Activated CD4-positive, CD25-positive, alpha-beta regulatory T cell (primary cell): ENCODE measurements at regions not wholly inside any gene's neighbourhood (a gene's known extent, or its start where the extent isn't known, plus 50 kb on each side); places are given as distances from the start of the nearest gene placed in this dataset.

Experiments
- DNase-seq, 4 experiments: peaks; one replicate each; lab custom pipeline; 2025; lab: John Stamatoyannopoulos, UW

DNA sequence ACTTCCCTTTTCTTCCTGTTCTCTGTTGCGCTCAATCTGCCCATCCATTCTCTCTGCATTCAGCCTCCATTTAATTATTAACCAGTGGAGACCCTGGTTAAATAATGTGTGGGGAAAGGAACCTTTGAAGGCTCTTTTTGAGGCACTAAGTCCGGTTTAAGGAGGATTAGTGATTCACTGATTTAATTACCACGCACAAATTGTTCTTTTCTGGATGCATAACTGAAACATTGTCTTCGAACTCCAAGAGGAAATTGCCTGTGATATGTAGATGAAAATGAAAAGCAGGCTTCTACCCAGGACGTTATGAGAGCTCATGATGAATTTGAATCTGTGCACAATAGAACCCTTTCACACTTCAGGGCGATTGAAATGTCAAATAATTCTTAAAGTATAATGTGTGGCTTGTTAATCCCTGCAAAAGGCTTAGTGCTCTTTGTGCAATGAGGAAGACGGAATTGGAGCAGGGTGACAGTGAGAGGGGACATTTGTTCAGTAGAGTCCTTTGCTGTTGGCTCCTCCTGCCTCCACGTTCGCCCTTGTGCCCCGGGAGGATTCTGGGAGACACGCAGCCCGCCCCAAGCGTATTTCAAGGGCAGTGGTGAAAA, 51.1 kb upstream of the ZNF236 start:
- no peak for DNase-seq

- no peak for DNase-seq
These were observed 54.4 kb upstream of the ZNF236 start for GRCh38 chr18:76767954-76768353.

DNA sequence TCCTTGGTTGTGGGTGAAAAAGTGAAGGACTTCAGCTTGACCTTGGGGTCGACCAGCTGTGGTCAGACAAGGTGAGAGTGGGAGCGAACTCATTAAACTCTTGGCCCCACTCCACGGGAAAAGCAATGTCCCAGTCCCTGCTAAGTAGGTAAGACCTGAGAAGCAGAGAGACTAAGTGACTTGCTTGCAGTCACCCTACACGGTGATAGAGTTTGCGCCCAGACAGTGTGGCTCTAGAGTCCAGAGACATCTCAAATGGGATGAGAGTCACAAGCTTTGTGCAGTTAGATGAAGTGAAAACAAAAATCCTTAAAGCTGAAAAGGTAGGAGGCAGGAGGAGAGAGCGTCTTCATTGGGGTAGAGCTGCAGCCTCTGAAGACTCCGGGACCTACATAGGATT, 55.9 kb upstream of the ZNF236 start:
- DNase-seq: no peak

GRCh38 chr18:76765649-76766048, 56.7 kb upstream of the ZNF236 start:
- DNase-seq: no peak

DNA sequence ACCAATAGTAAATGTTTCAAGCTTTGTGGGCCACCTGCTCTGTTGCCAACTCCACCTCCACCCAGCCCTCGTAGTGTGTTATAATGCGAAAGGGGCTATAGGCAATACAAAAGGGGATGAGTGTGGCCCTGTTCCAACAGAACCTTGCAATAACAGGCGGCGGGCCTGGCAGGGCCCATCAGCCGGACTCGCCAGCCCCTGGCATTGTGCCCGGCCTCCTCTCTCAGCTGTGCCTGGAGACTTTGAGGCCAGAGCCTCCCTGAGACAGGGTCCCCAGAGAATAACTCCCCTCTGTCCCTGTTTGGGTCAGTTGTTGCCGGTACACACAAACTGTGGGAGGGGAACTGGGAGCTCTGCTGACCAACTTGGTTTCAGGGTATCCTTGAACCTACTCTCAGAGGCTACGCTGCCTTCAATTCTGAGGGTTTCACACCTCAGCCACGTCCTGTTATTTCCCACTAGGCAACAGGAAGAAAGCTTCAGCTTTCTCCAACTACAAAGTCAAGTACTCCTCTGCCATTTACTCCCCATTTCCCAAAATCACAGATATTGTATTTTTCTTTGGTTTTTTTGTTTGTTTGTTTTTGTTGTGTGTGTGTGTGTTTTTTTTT, 58.0 kb upstream of the ZNF236 start:
- no peak for DNase-seq

- no peak for DNase-seq
These were observed 63.3 kb upstream of the ZNF236 start for GRCh38 chr18:76759056-76759455.

- no peak for DNase-seq
These were observed 64.4 kb upstream of the ZNF236 start for GRCh38 chr18:76757925-76758324.

DNA sequence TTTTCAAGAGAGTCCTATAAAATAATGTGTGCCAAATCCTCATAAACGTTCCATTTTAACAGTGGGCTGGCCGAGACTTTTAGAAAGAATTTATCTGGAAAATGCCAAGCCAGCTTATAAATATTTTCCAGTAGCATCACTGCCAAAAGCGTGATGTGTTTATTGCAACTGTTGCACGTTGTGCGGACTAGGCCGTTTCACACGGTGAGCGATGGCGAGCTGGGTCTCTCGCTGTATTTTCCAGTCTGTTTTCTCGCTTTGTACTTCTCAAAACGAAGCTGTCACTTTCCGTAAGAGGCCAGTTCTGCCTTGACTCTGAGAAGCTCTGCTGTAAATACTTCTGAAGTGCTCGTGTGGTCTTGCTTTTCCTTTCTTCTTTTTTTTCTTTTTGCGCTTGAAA, 65.0 kb upstream of the ZNF236 start:
- no peak for DNase-seq

- no peak for DNase-seq
These were observed 65.7 kb upstream of the ZNF236 start for GRCh38 chr18:76756531-76757253.

GRCh38 chr18:76754351-76754750, 68.0 kb upstream of the ZNF236 start:
- no peak for DNase-seq

GRCh38 chr18:76752400-76752799, 70.0 kb upstream of the ZNF236 start:
- no peak for DNase-seq

- DNase-seq: no peak
These were observed 71.2 kb upstream of the ZNF236 start for GRCh38 chr18:76750917-76751890.

DNA sequence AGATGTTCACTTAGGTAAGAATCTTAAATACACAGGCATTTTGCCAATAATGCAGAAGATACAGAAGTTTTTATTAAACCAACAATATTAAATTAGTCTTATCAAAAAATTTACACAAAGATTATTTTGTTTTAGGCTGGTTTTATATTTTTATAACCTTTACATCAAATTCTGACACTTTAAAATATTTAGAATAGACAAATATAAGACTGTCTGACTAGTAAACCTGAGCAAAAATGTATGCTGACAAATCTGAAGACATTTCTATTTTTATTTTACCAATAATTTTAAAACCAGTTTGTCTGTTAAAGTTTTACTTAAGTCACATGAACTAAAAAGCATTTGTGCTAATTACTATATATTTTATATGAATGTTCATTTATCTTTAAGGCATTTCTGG, 72.1 kb upstream of the ZNF236 start:
- no peak for DNase-seq

DNA sequence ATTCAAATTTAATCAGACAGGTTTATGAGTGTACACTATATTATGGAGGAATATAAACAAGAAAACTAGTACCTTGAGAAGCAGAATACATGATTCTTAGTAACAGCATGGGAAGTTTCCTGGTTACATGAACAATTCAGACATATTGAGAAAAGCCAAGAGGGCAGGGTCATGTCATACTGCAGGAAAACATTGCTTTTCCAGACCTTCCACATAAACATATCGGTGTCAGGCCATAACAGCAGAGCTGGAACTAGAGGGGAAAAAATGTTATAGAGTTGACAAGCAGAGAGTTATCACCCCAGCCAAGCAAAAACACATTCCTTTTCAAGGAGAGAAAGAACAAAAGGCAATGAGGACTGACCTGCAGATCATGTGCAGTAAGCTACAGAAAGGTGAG, 74.7 kb upstream of the ZNF236 start:
- no peak for DNase-seq

GRCh38 chr18:76741346-76741745, 81.0 kb upstream of the ZNF236 start:
- no peak for DNase-seq

DNA sequence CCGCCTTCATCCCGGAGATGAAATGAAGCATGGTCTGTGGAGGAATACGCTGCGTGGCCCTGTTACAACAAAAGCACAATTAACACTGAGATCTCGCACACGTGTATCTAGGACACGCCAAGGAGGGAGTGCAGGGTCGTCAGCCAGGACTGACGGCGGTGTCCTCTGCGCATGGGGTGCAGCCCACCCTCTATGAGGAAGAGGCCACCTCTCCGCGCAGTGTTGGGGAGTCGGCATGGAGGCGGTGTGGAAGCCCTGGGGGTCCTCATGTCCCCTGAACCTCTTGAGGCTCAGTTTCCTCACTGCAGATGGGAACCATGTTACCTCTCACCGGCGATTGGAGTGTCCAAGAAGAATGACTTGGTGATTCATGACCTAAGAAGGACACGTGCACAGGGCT, 86.0 kb upstream of the ZNF236 start:
- no peak for DNase-seq

GRCh38 chr18:76730901-76731300, 91.5 kb upstream of the ZNF236 start:
- no peak for DNase-seq

GRCh38 chr18:76727589-76727988, 94.8 kb upstream of the ZNF236 start:
- no peak for DNase-seq

DNA sequence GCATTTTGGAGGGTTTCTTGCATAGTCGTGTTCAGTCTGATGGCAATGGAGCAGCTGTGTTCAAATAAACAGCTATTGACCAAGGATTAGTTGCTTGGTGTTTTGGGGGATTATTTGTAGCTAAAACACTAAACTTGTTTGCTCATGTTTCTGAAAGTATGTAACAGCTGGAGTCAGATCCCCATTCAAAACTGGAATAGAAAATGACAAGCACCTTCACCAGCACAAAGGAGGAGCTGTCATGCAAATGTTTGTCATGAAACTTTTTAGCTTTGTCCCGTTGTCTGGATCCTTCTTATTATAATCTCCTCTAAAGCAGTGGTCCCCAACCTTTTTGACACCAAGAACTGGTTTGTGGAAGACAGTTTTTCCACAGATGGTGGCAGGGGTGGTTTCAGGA, 96.9 kb upstream of the ZNF236 start:
- no peak for DNase-seq

GRCh38 chr18:76722224-76723061, 99.9 kb upstream of the ZNF236 start:
- DNase-seq: no peak

DNA sequence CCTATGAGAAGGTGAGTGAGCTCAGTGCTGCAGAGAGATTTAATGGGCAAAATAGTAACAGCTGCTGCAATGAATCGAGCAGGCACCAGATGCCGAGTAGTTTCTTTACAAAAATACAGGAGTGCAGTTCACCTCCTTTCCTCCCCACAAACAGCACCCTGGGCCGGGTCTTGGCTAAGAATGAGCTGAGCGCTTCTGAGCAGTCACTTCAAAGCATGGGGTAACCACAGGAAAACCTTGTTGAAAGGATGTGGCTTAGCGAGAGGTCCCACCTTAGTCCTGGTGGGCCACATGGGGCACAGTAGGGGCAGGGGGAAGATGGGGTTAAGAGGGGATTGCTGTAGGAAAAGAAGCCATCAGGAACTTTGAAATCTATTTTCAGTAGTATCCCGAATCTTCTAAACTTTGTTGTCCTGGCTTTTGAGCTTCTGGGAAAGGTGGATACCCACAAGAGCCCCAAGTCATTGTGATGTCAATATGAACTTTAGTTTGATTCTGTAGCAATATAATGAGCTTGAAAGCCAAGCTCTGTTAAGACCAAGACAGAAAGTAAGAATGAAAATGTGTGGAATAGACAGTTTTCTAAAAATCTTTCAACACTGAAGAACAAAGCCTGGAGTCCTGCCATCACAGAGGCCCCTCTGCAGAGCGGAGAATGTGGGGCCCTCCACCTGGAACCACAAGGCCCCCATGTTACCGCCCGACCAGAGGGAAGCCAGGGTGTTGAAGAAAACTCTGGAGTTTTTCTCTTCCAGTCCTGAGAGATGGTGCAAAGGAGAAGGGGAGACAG, 101.0 kb upstream of the ZNF236 start:
- peak in 2 of 4 experiments; percentile 32 to 39 for DNase-seq
